H1 (cell line): ENCODE measurements at regions not wholly inside any gene's neighbourhood (a gene's known extent, or its start where the extent isn't known, plus 50 kb on each side); places are given as distances from the start of the nearest gene placed in this dataset.

Source experiments
- CTCF ChIA-PET: fragments of 300-600 bp; sonication (Branson Sonifier 250); formaldehyde crosslinking; loops from one replicate; lab custom pipeline; 2021; ENCODE audit not compliant: partially characterized antibody; lab: Charles Lee
- POLR2A ChIA-PET: fragments of 300-600 bp; sonication (Branson Sonifier 250); formaldehyde crosslinking; loops from one replicate; lab custom pipeline; 2021; ENCODE audit warnings: inconsistent platforms; ENCODE audit not compliant: partially characterized antibody; lab: Charles Lee
- DNase-seq, 2 experiments: peaks; one replicate each; pipeline versions ENCODE4 v3.0.0 to v3.0.0-alpha.2; 2010 to 2022; ENCODE audit warnings: low spot score in 2 of 2, low read depth in 1 of 2, mixed read lengths in 1 of 2
- FAIRE-seq: peaks from 2 replicates; lab custom pipeline; 2011; peaks lifted over from hg19 to GRCh38; lab: Jason Lieb, UNC
- H2AFZ ChIP-seq: 2 replicates; pipeline ENCODE4 v1.8.1; 2012; ENCODE audit warnings: low read length, inconsistent platforms
- H2AK5ac ChIP-seq: 2 replicates; pipeline ENCODE4 v1.6.1; 2013; ENCODE audit warnings: low read depth, low read length
- H2BK120ac ChIP-seq: replicated peaks from 2 replicates; pipeline ENCODE3; 2013; ENCODE audit warnings: low read depth, low read length, inconsistent platforms
- H2BK12ac ChIP-seq: 2 replicates; pipeline ENCODE4 v1.6.1; 2013; ENCODE audit warnings: low read depth, low read length
- H2BK15ac ChIP-seq: 2 replicates; pipeline ENCODE4 v1.6.1; 2013; ENCODE audit warnings: low read length
- H2BK20ac ChIP-seq: 2 replicates; pipeline ENCODE4 v1.6.1; 2013; ENCODE audit warnings: low read length
- H2BK5ac ChIP-seq: 2 replicates; pipeline ENCODE4 v1.6.1; 2013; ENCODE audit warnings: low read depth, low read length
- H3K14ac ChIP-seq: 2 replicates; pipeline ENCODE4 v1.6.1; 2013; ENCODE audit warnings: inconsistent platforms; ENCODE audit not compliant: insufficient read length
- H3K18ac ChIP-seq: 2 replicates; pipeline ENCODE4 v1.6.1; 2013; ENCODE audit warnings: low read length; ENCODE audit errors: extremely low read depth
- H3K23ac ChIP-seq: 2 replicates; pipeline ENCODE4 v1.6.1; 2013; ENCODE audit warnings: inconsistent platforms; ENCODE audit not compliant: insufficient read length
- H3K23me2 ChIP-seq: 2 replicates; pipeline ENCODE4 v1.6.1; 2013; ENCODE audit warnings: low read depth, low read length
- H3K27ac ChIP-seq: 2 replicates; pipeline ENCODE4 v1.6.1; 2011; ENCODE audit warnings: low read depth, low read length, inconsistent platforms
- H3K27me3 ChIP-seq, 4 experiments: replicated peaks in 1 of 4; 1 replicate in 1 of 4; 2 replicates in 3 of 4; pipeline versions ENCODE4 v1.6.1 to v1.8.1; 2011 to 2013; ENCODE audit warnings: low read length in 3 of 4, mild to moderate bottlenecking in 3 of 4, inconsistent platforms in 2 of 4, mixed read lengths in 2 of 4, moderate library complexity in 1 of 4; ENCODE audit not compliant: control insufficient read depth in 3 of 4, insufficient read depth in 3 of 4; ENCODE audit errors: extremely low read depth in 1 of 4
- H3K36me3 ChIP-seq, 4 experiments: 2 replicates each; pipeline versions ENCODE4 v1.6.1 to v1.8.1; 2011 to 2013; ENCODE audit warnings: mild to moderate bottlenecking in 4 of 4, low read length in 3 of 4, moderate library complexity in 2 of 4, control low read depth in 1 of 4, inconsistent platforms in 1 of 4; ENCODE audit not compliant: insufficient read depth in 4 of 4, control insufficient read depth in 2 of 4
- H3K4ac ChIP-seq: replicated peaks from 2 replicates; pipeline ENCODE3; 2013; ENCODE audit warnings: low read length, low read depth, mixed read lengths, inconsistent platforms; ENCODE audit not compliant: insufficient read length
- H3K4me1 ChIP-seq, 4 experiments: replicated peaks in 1 of 4; 1 replicate in 1 of 4; 2 replicates in 3 of 4; pipeline versions ENCODE4 v1.6.1 to v1.8.1; 2011 to 2013; ENCODE audit warnings: low read length in 3 of 4, inconsistent platforms in 2 of 4, mixed read lengths in 1 of 4; ENCODE audit not compliant: insufficient read depth in 4 of 4, control insufficient read depth in 3 of 4
- H3K4me2 ChIP-seq, 2 experiments: 2 replicates each; pipeline versions ENCODE4 v1.6.1 to v1.8.1; 2011 to 2013; ENCODE audit warnings: low read depth in 2 of 2, low read length in 2 of 2, control low read depth in 1 of 2, inconsistent platforms in 1 of 2, mild to moderate bottlenecking in 1 of 2; ENCODE audit not compliant: insufficient read depth in 1 of 2
- H3K4me3 ChIP-seq, 4 experiments: fragments of 200-600, 300-600 bp in 1 of 4; sonication (generic), shearing (Covaris generic), sonication (Bioruptor Twin) in 1 of 4; 2 replicates each; pipeline versions ENCODE4 v1.5.1 to v1.8.1; 2011 to 2016; ENCODE audit warnings: low read length in 4 of 4, low read depth in 3 of 4, control low read depth in 2 of 4, inconsistent platforms in 2 of 4, mild to moderate bottlenecking in 2 of 4, mixed read lengths in 1 of 4, moderate library complexity in 1 of 4; ENCODE audit not compliant: insufficient read depth in 2 of 4; ENCODE audit errors: extremely low read depth in 1 of 4
- H3K56ac ChIP-seq: replicated peaks from 2 replicates; pipeline ENCODE3; 2013; ENCODE audit warnings: low read depth, mild to moderate bottlenecking, mixed read lengths, low read length, inconsistent platforms; ENCODE audit not compliant: insufficient read length
- H3K79me1 ChIP-seq: 2 replicates; pipeline ENCODE4 v1.6.1; 2013; ENCODE audit warnings: low read depth, low read length, control low read depth
- H3K79me2 ChIP-seq, 2 experiments: 2 replicates each; pipeline versions ENCODE4 v1.6.1 to v1.8.1; 2012 to 2013; ENCODE audit warnings: low read length in 2 of 2, mild to moderate bottlenecking in 2 of 2, inconsistent platforms in 1 of 2; ENCODE audit not compliant: insufficient read depth in 2 of 2, control insufficient read depth in 1 of 2
- H3K9ac ChIP-seq, 4 experiments: replicated peaks in 1 of 4; 1 replicate in 1 of 4; 2 replicates in 3 of 4; pipeline versions ENCODE4 v1.6.1 to v1.8.1; 2011 to 2013; ENCODE audit warnings: low read depth in 3 of 4, low read length in 3 of 4, control low read depth in 2 of 4, mild to moderate bottlenecking in 2 of 4, moderate library complexity in 2 of 4, inconsistent platforms in 1 of 4; ENCODE audit errors: extremely low read depth in 1 of 4
- H3K9me3 ChIP-seq, 2 experiments: 2 replicates each; pipeline versions ENCODE4 v1.6.1 to v1.8.1; 2012 to 2013; ENCODE audit warnings: mild to moderate bottlenecking in 2 of 2, moderate library complexity in 2 of 2, control low read depth in 1 of 2, inconsistent platforms in 1 of 2, low read depth in 1 of 2, low read length in 1 of 2, mixed read lengths in 1 of 2; ENCODE audit not compliant: insufficient read depth in 2 of 2
- H4K20me1 ChIP-seq, 2 experiments: replicated peaks in 1 of 2; 2 replicates each; pipeline versions ENCODE3 to v1.8.1; 2011 to 2013; ENCODE audit warnings: inconsistent platforms in 2 of 2, low read length in 2 of 2, mild to moderate bottlenecking in 1 of 2; ENCODE audit not compliant: insufficient read depth in 2 of 2, control insufficient read depth in 1 of 2
- H4K5ac ChIP-seq: 2 replicates; pipeline ENCODE4 v1.6.1; 2013; ENCODE audit warnings: low read length, low read depth, mixed read lengths, inconsistent platforms; ENCODE audit not compliant: insufficient read length
- H4K8ac ChIP-seq: 2 replicates; pipeline ENCODE4 v1.8.0; 2013; ENCODE audit warnings: mild to moderate bottlenecking, moderate library complexity, low read length, inconsistent platforms; ENCODE audit not compliant: insufficient read depth; ENCODE audit errors: extremely low read depth
- H4K91ac ChIP-seq: replicated peaks from 2 replicates; pipeline ENCODE3; 2013; ENCODE audit warnings: low read length, mixed read lengths, inconsistent platforms; ENCODE audit not compliant: insufficient read length
- CHD2 ChIP-seq: IDR thresholded peaks from 2 replicates; pipeline ENCODE4 v1.6.1; 2012; ENCODE audit warnings: low read length, improper control_type of control experiment
- HDAC2 ChIP-seq, 2 experiments: fragments of 300-600 bp in 1 of 2; sonication (generic) in 1 of 2; IDR thresholded peaks; 2 replicates each; pipeline ENCODE4 v1.6.1; 2011 to 2012; ENCODE audit warnings: low read depth in 2 of 2, low read length in 2 of 2, mild to moderate bottlenecking in 2 of 2, moderate library complexity in 2 of 2, borderline replicate concordance in 1 of 2, inconsistent platforms in 1 of 2
- RNF2 ChIP-seq: fragments of 200-900, 300-1000 bp; sonication (generic); IDR thresholded peaks from 2 replicates; pipeline ENCODE4 v1.7.1; 2016; ENCODE audit warnings: borderline replicate concordance, low read depth, mild to moderate bottlenecking, antibody characterized with exemption, low read length; ENCODE audit not compliant: poor library complexity, severe bottlenecking; ENCODE audit errors: missing control alignments
- WGBS, 2 experiments: shearing (Covaris generic) in 1 of 2; methylation state at CpG; one replicate each; pipeline versions ENCODE4 v1.1.6 to v1.1.7; 2013 to 2015; ENCODE audit warnings: low lambda C conversion rate in 2 of 2, mixed read lengths in 2 of 2, inconsistent platforms in 1 of 2, low coverage in 1 of 2, missing lambda C conversion rate in 1 of 2; ENCODE audit not compliant: insufficient replicate concordance in 2 of 2, insufficient coverage in 1 of 2, insufficient read length in 1 of 2; ENCODE audit errors: extremely low coverage in 1 of 2, missing lambda C conversion rate in 1 of 2; 5-methylcytosine and 5-hydroxymethylcytosine counted together

DNA sequence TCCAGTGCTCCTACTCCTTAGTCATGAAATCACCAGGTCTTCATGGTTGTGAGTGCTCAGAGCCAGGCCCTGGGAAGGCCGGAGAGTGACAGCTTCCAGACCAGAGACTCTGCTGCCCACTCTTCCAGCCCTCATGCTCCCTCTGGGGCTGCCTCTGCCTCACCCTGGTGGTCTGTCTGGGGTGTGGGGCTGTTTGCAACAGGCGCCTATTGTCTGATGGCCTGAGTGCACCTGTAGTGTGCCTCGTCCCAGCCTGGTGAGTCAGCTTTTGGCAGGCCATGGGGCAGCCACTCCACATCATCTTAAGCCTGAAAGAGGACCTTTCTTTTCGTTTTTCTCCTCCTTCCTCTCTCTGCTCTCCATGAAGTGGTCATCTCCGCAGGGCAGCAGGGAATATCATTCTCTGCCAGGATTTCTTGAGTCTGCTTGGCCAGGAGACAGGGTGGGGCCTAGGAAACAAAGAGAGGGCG lies 173.8 kb downstream of the VEGFA start:
- H3K27me3 ChIP-seq = no peaks in the 10 kb centered on the region
- H4K20me1 ChIP-seq = no peaks in the 10 kb centered on the region
- no peak overlapping the region for H3K56ac ChIP-seq
- no peak overlapping the region for H2BK15ac ChIP-seq
- H3K4ac ChIP-seq = no peak overlapping the region
- peaks cover 0 to 6% (median 0%) of the 10 kb centered on the region in 4 experiments; a peak in 4 of 7 replicates for H3K4me1 ChIP-seq
- no peak overlapping the region for H3K9ac ChIP-seq
- no peaks in the 10 kb centered on the region for H3K36me3 ChIP-seq
- peak overlapping the region; percentile 78; the same call in 1 of the 2 replicates for H4K8ac ChIP-seq
- POLR2A ChIA-PET = no interaction called here
- H3K23ac ChIP-seq = no peak overlapping the region
- H2AFZ ChIP-seq = no peak overlapping the region
- H4K91ac ChIP-seq = no peak overlapping the region
- H4K5ac ChIP-seq = no peak overlapping the region
- no peak for FAIRE-seq
- H2BK20ac ChIP-seq = no peak overlapping the region
- WGBS, 2 experiments = 79% methylated on average over 6 of the region's 6 CpGs; no CpG with 5 or more reads in 1 of the 2 experiments
- CTCF ChIA-PET = interaction anchor here (0.8 to 12.3 kb wide), 6 partner anchors 9 to 185 kb away, joined by 3 to 142 read pairs (median 4); no protein-coding TSS in a partner anchor
- H3K4me2 ChIP-seq = no peak overlapping the region
- H2BK5ac ChIP-seq = no peak overlapping the region
- no peak overlapping the region for H3K14ac ChIP-seq
- H3K18ac ChIP-seq = no peak overlapping the region
- no peaks in the 10 kb centered on the region for H3K9me3 ChIP-seq
- no peak overlapping the region for H2AK5ac ChIP-seq
- TF ChIP-seq RNF2 = no peak
- no peak for TF ChIP-seq CHD2
- no peak for TF ChIP-seq HDAC2 (IDR thresholded peaks at IDR 0.05; ENCODE audit: borderline replicate concordance in 1 of 2, low read depth in 2 of 2, low read length in 2 of 2)
- TF ChIP-seq, all 59 proteins: peak for 0
- Histone ChIP-seq H3K23me2 (no peaks in the 10 kb centered on the region), H2BK120ac (no peak overlapping the region), H3K4me3 (no peak overlapping the region), H2BK12ac (no peak overlapping the region), H3K27ac (no peak overlapping the region), H3K79me1 (no peaks in the 10 kb centered on the region), H3K79me2 (no peaks in the 10 kb centered on the region)
- DNase-seq = no peak
